IMR-90 (cell line): ENCODE measurements at regions not wholly inside any gene's neighbourhood (a gene's known extent, or its start where the extent isn't known, plus 50 kb on each side); places are given as distances from the start of the nearest gene placed in this dataset.

Experiments
- ATAC-seq: fragments of 200-7000 bp; cut with Tn5 transposase; 2 replicates; pipeline ENCODE4 v1.9.1; 2020; ENCODE audit warnings: low read depth, mild to moderate bottlenecking, moderate library complexity
- BruUV-seq: library from RNA; stranded (reverse); fragments of 400-500 nt; replicated peaks from 2 replicates; lab custom pipeline; 2021; lab: Mats Ljungman, UMichigan
- CTCF ChIA-PET: fragments of 300-600 bp; formaldehyde crosslinking; extraction: SDS; loops from one replicate; lab custom pipeline; 2021; ENCODE audit warnings: antibody characterized with exemption; lab: Yijun Ruan, JAX
- POLR2A ChIA-PET: fragments of 300-600 bp; sonication (Branson Sonifier 250); formaldehyde crosslinking; loops from one replicate; lab custom pipeline; 2022; ENCODE audit warnings: antibody characterized with exemption; ENCODE audit not compliant: unreplicated experiment; lab: Charles Lee
- DNase-seq: peaks from one replicate; pipeline ENCODE4 v3.0.0; 2013
- H2AFZ ChIP-seq: replicated peaks from 2 replicates; pipeline ENCODE3; 2013; ENCODE audit warnings: low read length, mild to moderate bottlenecking; ENCODE audit not compliant: poor library complexity
- H2AK5ac ChIP-seq: 2 replicates; pipeline ENCODE4 v1.6.1; 2013; ENCODE audit warnings: low read depth, low read length, inconsistent platforms
- H2AK9ac ChIP-seq: replicated peaks from 2 replicates; pipeline ENCODE3; 2013; ENCODE audit warnings: mild to moderate bottlenecking, low read depth, low read length, moderate library complexity; ENCODE audit not compliant: poor library complexity
- H2BK120ac ChIP-seq: 2 replicates; pipeline ENCODE4 v1.6.1; 2013; ENCODE audit warnings: low read depth, low read length, inconsistent platforms
- H2BK15ac ChIP-seq: 3 replicates; pipeline ENCODE4 v1.6.1; 2013; ENCODE audit warnings: low read depth, low read length, inconsistent platforms
- H2BK20ac ChIP-seq: 2 replicates; pipeline ENCODE4 v1.6.1; 2013; ENCODE audit warnings: low read depth, mild to moderate bottlenecking, inconsistent platforms, low read length, moderate library complexity
- H2BK5ac ChIP-seq: 2 replicates; pipeline ENCODE4 v1.6.1; 2013; ENCODE audit warnings: mild to moderate bottlenecking, low read depth, low read length, inconsistent platforms; ENCODE audit not compliant: poor library complexity, severe bottlenecking
- H3K14ac ChIP-seq: replicated peaks from 2 replicates; pipeline ENCODE4 v1.6.1; 2013; ENCODE audit warnings: low read depth, low read length, inconsistent platforms
- H3K18ac ChIP-seq: 2 replicates; pipeline ENCODE4 v1.6.1; 2013; ENCODE audit warnings: low read depth, low read length, control low read depth
- H3K23ac ChIP-seq: 2 replicates; pipeline ENCODE4 v1.6.1; 2013; ENCODE audit warnings: low read depth, low read length, inconsistent platforms
- H3K27ac ChIP-seq: 2 replicates; pipeline ENCODE4 v1.5.1; 2013; ENCODE audit warnings: mild to moderate bottlenecking, control low read depth, low read length; ENCODE audit not compliant: insufficient read depth
- H3K27me3 ChIP-seq: 2 replicates; pipeline ENCODE4 v1.6.1; 2013; ENCODE audit warnings: low read length; ENCODE audit not compliant: control insufficient read depth, insufficient read depth
- H3K36me3 ChIP-seq: 2 replicates; pipeline ENCODE4 v1.6.1; 2013; ENCODE audit warnings: low read length, mixed read lengths; ENCODE audit not compliant: control insufficient read depth, insufficient read depth
- H3K4ac ChIP-seq: 2 replicates; pipeline ENCODE4 v1.6.1; 2013; ENCODE audit warnings: low read depth, low read length, inconsistent platforms
- H3K4me1 ChIP-seq: 2 replicates; pipeline ENCODE4 v1.6.1; 2013; ENCODE audit warnings: low read length, mixed read lengths; ENCODE audit not compliant: control insufficient read depth, insufficient read depth
- H3K4me2 ChIP-seq: 2 replicates; pipeline ENCODE4 v1.6.1; 2013; ENCODE audit warnings: low read depth, mild to moderate bottlenecking, control low read depth, low read length, moderate library complexity
- H3K4me3 ChIP-seq: 2 replicates; pipeline ENCODE4 v1.5.1; 2013; ENCODE audit warnings: low read depth, mild to moderate bottlenecking, control low read depth, low read length, moderate library complexity; ENCODE audit not compliant: insufficient read depth
- H3K56ac ChIP-seq: 2 replicates; pipeline ENCODE4 v1.6.1; 2013; ENCODE audit warnings: low read length, inconsistent platforms; ENCODE audit not compliant: insufficient read depth; ENCODE audit errors: extremely low read depth
- H3K79me1 ChIP-seq, 2 experiments: 2 replicates each; pipeline ENCODE4 v1.6.1; 2013; ENCODE audit warnings: low read length in 2 of 2, inconsistent platforms in 1 of 2, low read depth in 1 of 2
- H3K9ac ChIP-seq: 2 replicates; pipeline ENCODE4 v1.6.1; 2013; ENCODE audit warnings: low read depth, low read length, control low read depth
- H3K9me1 ChIP-seq: 2 replicates; pipeline ENCODE4 v1.6.1; 2013; ENCODE audit warnings: low read length, inconsistent platforms; ENCODE audit not compliant: insufficient read depth
- H3K9me3 ChIP-seq: 2 replicates; pipeline ENCODE4 v1.6.1; 2013; ENCODE audit warnings: low read length; ENCODE audit not compliant: control insufficient read depth, insufficient read depth
- H4K20me1 ChIP-seq: 2 replicates; pipeline ENCODE4 v1.6.1; 2013; ENCODE audit warnings: low read length, inconsistent platforms; ENCODE audit not compliant: insufficient read depth
- H4K5ac ChIP-seq: 2 replicates; pipeline ENCODE4 v1.6.1; 2013; ENCODE audit warnings: mild to moderate bottlenecking, low read depth, low read length, control low read depth
- H4K8ac ChIP-seq, 2 experiments: 2 replicates each; pipeline ENCODE4 v1.6.1; 2013; ENCODE audit warnings: low read depth in 2 of 2, low read length in 2 of 2, control low read depth in 1 of 2, inconsistent platforms in 1 of 2
- H4K91ac ChIP-seq: 2 replicates; pipeline ENCODE4 v1.6.1; 2013; ENCODE audit warnings: low read depth, low read length, inconsistent platforms; ENCODE audit not compliant: insufficient read depth
- BHLHE40 ChIP-seq: fragments of 150-350 bp; IDR thresholded peaks from 2 replicates; pipeline ENCODE4 v1.6.1; 2016; ENCODE audit warnings: mild to moderate bottlenecking, low read depth, low read length
- CEBPB ChIP-seq: IDR thresholded peaks from 2 replicates; pipeline ENCODE4 v1.6.1; 2012; ENCODE audit warnings: low read depth, low read length, improper control_type of control experiment
- CHD1 ChIP-seq: IDR thresholded peaks from 2 replicates; pipeline ENCODE4 v1.6.1; 2012; ENCODE audit warnings: low read depth, low read length, improper control_type of control experiment
- FOS ChIP-seq: fragments of 150-350 bp; IDR thresholded peaks from 2 replicates; pipeline ENCODE4 v1.6.1; 2016; ENCODE audit warnings: low read depth, low read length
- MAFK ChIP-seq: IDR thresholded peaks from 2 replicates; pipeline ENCODE4 v1.6.1; 2012; ENCODE audit warnings: low read depth, low read length, improper control_type of control experiment
- MXI1 ChIP-seq: IDR thresholded peaks from 2 replicates; pipeline ENCODE4 v1.6.1; 2012; ENCODE audit warnings: low read depth, mild to moderate bottlenecking, low read length, moderate library complexity, borderline replicate concordance
- POLR2A ChIP-seq: IDR thresholded peaks from 2 replicates; pipeline ENCODE4 v1.6.1; 2012; ENCODE audit warnings: mild to moderate bottlenecking, low read depth, low read length
- RCOR1 ChIP-seq: IDR thresholded peaks from 2 replicates; pipeline ENCODE4 v1.6.1; 2012; ENCODE audit warnings: mild to moderate bottlenecking, low read length, improper control_type of control experiment; ENCODE audit not compliant: insufficient replicate concordance
- RFX5 ChIP-seq: IDR thresholded peaks from 2 replicates; pipeline ENCODE4 v1.8.0; 2012; ENCODE audit warnings: low read depth, mild to moderate bottlenecking, low read length, moderate library complexity
- SMC3 ChIP-seq: fragments of 150-350 bp; IDR thresholded peaks from 2 replicates; pipeline ENCODE4 v1.6.1; 2016; ENCODE audit warnings: low read depth, mild to moderate bottlenecking, antibody characterized with exemption, low read length, moderate library complexity
- WGBS, 2 experiments: methylation state at CpG; one replicate each; pipeline versions ENCODE4 v1.1.5 to v1.1.7; 2013; ENCODE audit warnings: missing lambda C conversion rate in 2 of 2; ENCODE audit not compliant: insufficient read length in 1 of 2; ENCODE audit errors: extremely low coverage in 2 of 2; 5-methylcytosine and 5-hydroxymethylcytosine counted together
- dilution Hi-C: fragments of 300-500 bp; cut with HindIII; formaldehyde crosslinking; loops from one replicate; pipeline ENCODE4 v1.14.3; 2018; ENCODE audit warnings: low sequenced_read_pairs; ENCODE audit not compliant: unreplicated experiment
- in situ Hi-C: fragments of 300-500 bp; cut with MboI; formaldehyde crosslinking; loops from 3 replicates; pipeline ENCODE4 v1.14.3; 2019; ENCODE audit warnings: low sequenced_read_pairs, inconsistent platforms, mixed read lengths
- intact Hi-C: fragments of 100-400 bp; cut with micrococcal nuclease; formaldehyde crosslinking; loops from 2 replicates; pipeline ENCODE4 v1.10.0; 2022
- TF ChIP-seq, protein P1 (sequence below): fragments of 150-350 bp; IDR thresholded peaks from 2 replicates; pipeline ENCODE4 v1.6.1; 2016; ENCODE audit warnings: low read depth, mild to moderate bottlenecking, low read length, moderate library complexity, borderline replicate concordance
- TF ChIP-seq, protein P2 (sequence below): fragments of 150-350 bp; IDR thresholded peaks from 2 replicates; pipeline ENCODE4 v1.6.1; 2017; ENCODE audit warnings: mild to moderate bottlenecking, antibody characterized with exemption, low read length, low read depth

DNA sequence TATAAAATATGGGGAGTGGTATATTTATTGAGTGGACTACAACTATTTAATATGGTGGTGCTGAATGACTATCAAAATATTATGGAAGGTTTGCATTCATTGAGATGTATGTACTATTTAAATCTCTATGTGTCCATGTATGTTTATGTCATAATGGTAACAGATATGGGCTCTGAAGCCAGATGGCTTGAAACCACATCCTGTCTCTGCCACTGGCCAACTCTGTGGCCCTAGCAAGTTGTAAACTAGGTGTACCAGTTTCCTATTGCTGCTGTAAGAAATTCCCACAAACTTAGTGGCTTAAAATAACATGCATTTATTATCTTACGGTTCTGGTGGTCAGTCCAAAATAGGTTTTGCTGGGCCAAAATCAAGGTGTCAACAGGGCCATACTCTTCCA is 198.1 kb upstream of the NFE2L3 start:
- Histone ChIP-seq H2AK5ac (no peak overlapping the region), H4K8ac (no peak overlapping the region), H3K23ac (no peak overlapping the region), H2AK9ac (no peak overlapping the region), H3K18ac (no peak overlapping the region), H3K4ac (no peak overlapping the region), H4K91ac (no peak overlapping the region), H3K9me3 (no peaks in the 10 kb centered on the region), H3K4me1 (no peaks in the 10 kb centered on the region), H3K4me2 (no peak overlapping the region), H3K36me3 (no peaks in the 10 kb centered on the region), H2BK120ac (no peak overlapping the region), H2BK20ac (no peak overlapping the region), H3K27ac (no peak overlapping the region), H2BK15ac (no peak overlapping the region), H3K79me1 (no peaks in the 10 kb centered on the region), H3K9ac (no peak overlapping the region), H2BK5ac (no peak overlapping the region), H3K9me1 (no peaks in the 10 kb centered on the region), H4K5ac (no peak overlapping the region), H4K20me1 (no peaks in the 10 kb centered on the region), H2AFZ (no peak overlapping the region), H3K56ac (no peak overlapping the region), H3K27me3 (peaks cover 35% of the 10 kb centered on the region), H3K4me3 (no peak overlapping the region), H3K14ac (no peak overlapping the region)
- ChIA-PET POLR2A (no interaction called here), CTCF (no interaction called here)
- TF ChIP-seq SMC3 = no peak
- no peak for TF ChIP-seq MAFK
- no peak for TF ChIP-seq CHD1
- TF ChIP-seq, protein P1, sequence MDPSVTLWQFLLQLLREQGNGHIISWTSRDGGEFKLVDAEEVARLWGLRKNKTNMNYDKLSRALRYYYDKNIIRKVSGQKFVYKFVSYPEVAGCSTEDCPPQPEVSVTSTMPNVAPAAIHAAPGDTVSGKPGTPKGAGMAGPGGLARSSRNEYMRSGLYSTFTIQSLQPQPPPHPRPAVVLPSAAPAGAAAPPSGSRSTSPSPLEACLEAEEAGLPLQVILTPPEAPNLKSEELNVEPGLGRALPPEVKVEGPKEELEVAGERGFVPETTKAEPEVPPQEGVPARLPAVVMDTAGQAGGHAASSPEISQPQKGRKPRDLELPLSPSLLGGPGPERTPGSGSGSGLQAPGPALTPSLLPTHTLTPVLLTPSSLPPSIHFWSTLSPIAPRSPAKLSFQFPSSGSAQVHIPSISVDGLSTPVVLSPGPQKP = no peak
- TF ChIP-seq POLR2A = no peak
- TF ChIP-seq CEBPB = no peak
- TF ChIP-seq RCOR1 = no peak
- TF ChIP-seq RFX5 = no peak
- no peak for TF ChIP-seq MXI1
- TF ChIP-seq, protein P2, sequence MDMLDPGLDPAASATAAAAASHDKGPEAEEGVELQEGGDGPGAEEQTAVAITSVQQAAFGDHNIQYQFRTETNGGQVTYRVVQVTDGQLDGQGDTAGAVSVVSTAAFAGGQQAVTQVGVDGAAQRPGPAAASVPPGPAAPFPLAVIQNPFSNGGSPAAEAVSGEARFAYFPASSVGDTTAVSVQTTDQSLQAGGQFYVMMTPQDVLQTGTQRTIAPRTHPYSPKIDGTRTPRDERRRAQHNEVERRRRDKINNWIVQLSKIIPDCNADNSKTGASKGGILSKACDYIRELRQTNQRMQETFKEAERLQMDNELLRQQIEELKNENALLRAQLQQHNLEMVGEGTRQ = no peak
- no peak for TF ChIP-seq FOS
- TF ChIP-seq BHLHE40 = no peak
- WGBS, 2 experiments = 100% methylated on average over 1 of the region's 1 CpG; no CpG with 5 or more reads in 1 of the 2 experiments
- no peak for ATAC-seq
- intact Hi-C loops (no loop called here), in situ Hi-C loops (no loop called here), dilution Hi-C loops (no loop called here)
- no TSS peak for BruUV-seq
- no peak for DNase-seq
